K562 (cell line): ENCODE measurements at regions not wholly inside any gene's neighbourhood (a gene's known extent, or its start where the extent isn't known, plus 50 kb on each side); places are given as distances from the start of the nearest gene placed in this dataset.

Source experiments
- CUX1 ChIP-seq: fragments of 200-800 bp; sonication (Bioruptor generic); IDR thresholded peaks from 2 replicates; pipeline ENCODE4 v1.6.1; 2016; ENCODE audit warnings: missing genetic modification characterization, missing compliant biosample characterization
- CXXC5 ChIP-seq: fragments of 250-450 bp; sonication (Bioruptor Pico); IDR thresholded peaks from 2 replicates; pipeline ENCODE4 v1.8.0; 2022; ENCODE audit warnings: inconsistent platforms, mild to moderate bottlenecking, moderate library complexity
- ERF ChIP-seq: fragments of 450-650 bp; formaldehyde crosslinking; IDR thresholded peaks from 2 replicates; pipeline ENCODE4 v1.4.0; 2020; ENCODE audit warnings: mild to moderate bottlenecking, mixed read lengths
- FOXK2 ChIP-seq, 2 experiments: fragments of 450-650 bp; IDR thresholded peaks in 1 of 2; conservative IDR thresholded peaks in 1 of 2; 2 replicates each; pipeline ENCODE4 v1.6.1; 2016; ENCODE audit warnings: low read depth in 2 of 2, mild to moderate bottlenecking in 1 of 2
- FOXO4 ChIP-seq: fragments of 450-650 bp; formaldehyde crosslinking; IDR thresholded peaks from 2 replicates; pipeline ENCODE4 v1.4.0; 2020; ENCODE audit warnings: mild to moderate bottlenecking, moderate library complexity
- GABPB2 ChIP-seq: fragments of 250-450 bp; sonication (Bioruptor Pico); conservative IDR thresholded peaks from 2 replicates; pipeline ENCODE4 v1.5.1; 2021; ENCODE audit warnings: mild to moderate bottlenecking
- MBD1 ChIP-seq: fragments of 250-450 bp; sonication (Bioruptor Pico); IDR thresholded peaks from 2 replicates; pipeline ENCODE4 v1.8.0; 2022; ENCODE audit warnings: inconsistent platforms
- SIRT6 ChIP-seq: IDR thresholded peaks from one replicate; pipeline ENCODE4 v1.6.1; 2012; ENCODE audit warnings: low read depth, mild to moderate bottlenecking, control low read depth, inconsistent platforms, low read length, moderate library complexity
- SMAD1 ChIP-seq: fragments of 150-350 bp; IDR thresholded peaks from 2 replicates; pipeline ENCODE4 v1.6.1; 2014; ENCODE audit warnings: low read length, low read depth; ENCODE audit not compliant: partially characterized antibody
- TOE1 ChIP-seq, 2 experiments: fragments of 450-650 bp in 1 of 2; sonication (generic) in 1 of 2; formaldehyde crosslinking in 1 of 2; IDR thresholded peaks; 2 replicates each; pipeline versions ENCODE4 v1.7.1 to v1.8.0; 2016 to 2022; ENCODE audit warnings: borderline replicate concordance in 2 of 2, mild to moderate bottlenecking in 2 of 2, antibody characterized with exemption in 1 of 2, inconsistent platforms in 1 of 2, low read depth in 1 of 2, missing genetic modification reagents in 1 of 2, moderate library complexity in 1 of 2
- ZBTB1 ChIP-seq: sonication (generic); formaldehyde crosslinking; IDR thresholded peaks from 2 replicates; pipeline ENCODE4 v1.8.1; 2023; ENCODE audit warnings: missing genetic modification reagents, low read depth, mild to moderate bottlenecking, borderline replicate concordance
- ZNF146 ChIP-seq: IDR thresholded peaks from one replicate; pipeline ENCODE4 v1.6.1; 2018; ENCODE audit warnings: missing compliant biosample characterization; ENCODE audit not compliant: unreplicated experiment
- ZNF224 ChIP-seq: sonication (generic); formaldehyde crosslinking; IDR thresholded peaks from 2 replicates; pipeline ENCODE4 v1.8.0; 2022; ENCODE audit warnings: mild to moderate bottlenecking, missing genetic modification reagents
- ZNF324 ChIP-seq: fragments of 250-450 bp; sonication (Bioruptor Pico); IDR thresholded peaks from 2 replicates; pipeline ENCODE4 v1.4.0; 2020; ENCODE audit warnings: mild to moderate bottlenecking
- ZNF347 ChIP-seq: fragments of 450-650 bp; formaldehyde crosslinking; IDR thresholded peaks from 2 replicates; pipeline ENCODE4 v1.4.0; 2020; ENCODE audit warnings: low read depth, mild to moderate bottlenecking, moderate library complexity
- ZNF395 ChIP-seq: fragments of 200-800 bp; sonication (Bioruptor generic); IDR thresholded peaks from 2 replicates; pipeline ENCODE4 v1.6.1; 2017; ENCODE audit warnings: missing genetic modification characterization, missing compliant biosample characterization

- TF ChIP-seq MBD1 (no peak), ZNF146 (CRISPR knock-in tag) (no peak), ERF (0 out of 2 replicates have a peak, but pooled peaks have one; percentile 64), CXXC5 (peak; percentile 90), ZNF347 (no peak), ZBTB1 (CRISPR knock-in tag) (no peak), GABPB2 (CRISPR knock-in tag) (no peak), SMAD1 (peak; percentile 82), TOE1 (IDR thresholded peaks at IDR 0.05; ENCODE audit: borderline replicate concordance) (peak; percentile 78), TOE1 (CRISPR knock-in tag; IDR thresholded peaks at IDR 0.05; ENCODE audit: borderline replicate concordance, low read depth) (no peak), ZNF324 (CRISPR knock-in tag) (no peak), CUX1 (CRISPR knock-in tag) (peak; percentile 81; the same call in 1 of the 2 replicates), ZNF395 (peak; percentile 98), SIRT6 (no peak), FOXK2 (conservative IDR thresholded peaks at IDR 0.05 in 1 of 2, IDR thresholded peaks at IDR 0.05 in 1 of 2; ENCODE audit: low read depth in 2 of 2) (peak; percentile 64 to 78), FOXO4 (CRISPR knock-in tag) (no peak), ZNF224 (no peak)
Measured at GRCh38 chr12:92403210-92404175, 257.8 kb upstream of the BTG1 start (continued).
